OCI-LY1 (cell line): ENCODE measurements at regions not wholly inside any gene's neighbourhood (a gene's known extent, or its start where the extent isn't known, plus 50 kb on each side); places are given as distances from the start of the nearest gene placed in this dataset.

ENCODE experiments used
- H2AFZ ChIP-seq: fragments of 200-600 bp; sonication (generic), shearing (Covaris generic); 2 replicates; pipeline ENCODE4 v1.6.0; 2014; ENCODE audit warnings: antibody characterized with exemption, mild to moderate bottlenecking, low read length
- H3F3A ChIP-seq: fragments of 200-600 bp; sonication (generic), shearing (Covaris generic); 2 replicates; pipeline ENCODE4 v1.6.0; 2014; ENCODE audit warnings: mild to moderate bottlenecking, antibody characterized with exemption, low read length, moderate library complexity; ENCODE audit not compliant: insufficient read depth
- H3K27ac ChIP-seq: fragments of 200-600 bp; sonication (generic); 2 replicates; pipeline ENCODE4 v1.5.1; 2014; ENCODE audit warnings: low read length, mixed run types, mild to moderate bottlenecking, low read depth; ENCODE audit not compliant: poor library complexity, severe bottlenecking
- H3K27me3 ChIP-seq: fragments of 200-600 bp; sonication (generic); 2 replicates; pipeline ENCODE4 v1.6.0; 2014; ENCODE audit warnings: antibody characterized with exemption, mild to moderate bottlenecking, low read length, moderate library complexity; ENCODE audit not compliant: insufficient read depth
- H3K36me3 ChIP-seq: fragments of 200-600 bp; sonication (generic); 2 replicates; pipeline ENCODE4 v1.6.1; 2014; ENCODE audit warnings: mild to moderate bottlenecking, antibody characterized with exemption, low read length, moderate library complexity, mixed read lengths; ENCODE audit not compliant: insufficient read depth
- H3K4me1 ChIP-seq: fragments of 200-600 bp; sonication (generic); 2 replicates; pipeline ENCODE4 v1.5.1; 2014; ENCODE audit warnings: mild to moderate bottlenecking, low read length, moderate library complexity; ENCODE audit not compliant: insufficient read depth, severe bottlenecking
- H3K4me2 ChIP-seq: fragments of 200-600 bp; sonication (generic), shearing (Covaris generic); 2 replicates; pipeline ENCODE4 v1.6.1; 2014; ENCODE audit warnings: low read length
- H3K4me3 ChIP-seq: fragments of 200-600 bp; sonication (generic); 2 replicates; pipeline ENCODE4 v1.5.1; 2014; ENCODE audit warnings: low read length, low read depth, mild to moderate bottlenecking, mixed read lengths; ENCODE audit not compliant: poor library complexity, severe bottlenecking
- H3K79me2 ChIP-seq: fragments of 200-600 bp; shearing (Covaris generic); 2 replicates; pipeline ENCODE4 v1.6.1; 2016; ENCODE audit warnings: mixed run types, low read length, mixed read lengths; ENCODE audit not compliant: insufficient read depth
- H3K9ac ChIP-seq: fragments of 200-600 bp; sonication (generic), shearing (Covaris generic); 2 replicates; pipeline ENCODE4 v1.6.1; 2014; ENCODE audit warnings: mild to moderate bottlenecking, low read length, mixed read lengths
- H3K9me2 ChIP-seq: fragments of 200-600 bp; sonication (generic), shearing (Covaris generic); 2 replicates; pipeline ENCODE4 v1.6.1; 2014; ENCODE audit warnings: low read depth, mild to moderate bottlenecking, low read length, mixed read lengths
- H3K9me3 ChIP-seq: fragments of 200-600 bp; shearing (Covaris generic); 2 replicates; pipeline ENCODE4 v1.6.1; 2014; ENCODE audit warnings: low read length, mixed read lengths
- H4K20me1 ChIP-seq: fragments of 200-600 bp; sonication (generic), shearing (Covaris generic); 2 replicates; pipeline ENCODE4 v1.6.0; 2016; ENCODE audit warnings: mild to moderate bottlenecking, low read length; ENCODE audit not compliant: insufficient read depth
- CTCF ChIP-seq: fragments of 200-600 bp; sonication (generic), shearing (Covaris generic); IDR thresholded peaks from 2 replicates; pipeline ENCODE4 v1.5.1; 2017; ENCODE audit warnings: mild to moderate bottlenecking, antibody characterized with exemption, low read length, moderate library complexity, mixed read lengths
- EZH2 ChIP-seq: fragments of 200-600 bp; sonication (generic), shearing (Covaris generic); IDR thresholded peaks from 2 replicates; pipeline ENCODE4 v1.8.0; 2017; ENCODE audit warnings: borderline replicate concordance, mixed run types, mild to moderate bottlenecking, antibody characterized with exemption, low read length, moderate library complexity, mixed read lengths

- H4K20me1 ChIP-seq: no peaks in the 10 kb centered on the region
- H3K79me2 ChIP-seq: no peaks in the 10 kb centered on the region
- H3K4me3 ChIP-seq: no peak overlapping the region
- no peak overlapping the region for H3K27ac ChIP-seq
- no peak overlapping the region for H3K4me2 ChIP-seq
- H3K9ac ChIP-seq: no peak overlapping the region
- H3K36me3 ChIP-seq: no peaks in the 10 kb centered on the region
- H3K9me3 ChIP-seq: peaks cover 3% of the 10 kb centered on the region; the same call in 1 of the 2 replicates
- H3K27me3 ChIP-seq: no peaks in the 10 kb centered on the region
- TF ChIP-seq CTCF (no peak), EZH2 (no peak)
- no peaks in the 10 kb centered on the region for H3K4me1 ChIP-seq
- H2AFZ ChIP-seq: no peak overlapping the region
- H3F3A ChIP-seq: no peaks in the 10 kb centered on the region
- H3K9me2 ChIP-seq: no peaks in the 10 kb centered on the region
Observed at GRCh38 chr22:34761111-34761510, 304.8 kb upstream of the ISX start.

- Histone ChIP-seq H4K20me1 (no peaks in the 10 kb centered on the region), H3F3A (no peaks in the 10 kb centered on the region), H3K9me2 (no peaks in the 10 kb centered on the region), H3K27ac (no peak overlapping the region), H3K4me2 (no peak overlapping the region), H3K27me3 (no peaks in the 10 kb centered on the region), H2AFZ (no peak overlapping the region), H3K4me1 (no peaks in the 10 kb centered on the region), H3K36me3 (no peaks in the 10 kb centered on the region), H3K4me3 (no peak overlapping the region), H3K79me2 (no peaks in the 10 kb centered on the region), H3K9ac (no peak overlapping the region), H3K9me3 (no peaks in the 10 kb centered on the region)
- TF ChIP-seq EZH2 (no peak), CTCF (no peak)
Observed at GRCh38 chr22:34763496-34763895, 302.5 kb upstream of the ISX start.

GRCh38 chr22:34765115-34765514, 300.8 kb upstream of the ISX start:
- Histone ChIP-seq H3K4me3 (no peak overlapping the region), H3K9ac (no peak overlapping the region), H3K79me2 (no peaks in the 10 kb centered on the region), H3K27ac (no peak overlapping the region), H3K36me3 (no peaks in the 10 kb centered on the region), H2AFZ (no peak overlapping the region), H3K27me3 (no peaks in the 10 kb centered on the region), H3K4me1 (no peaks in the 10 kb centered on the region), H3F3A (no peaks in the 10 kb centered on the region), H3K4me2 (no peak overlapping the region), H3K9me3 (no peaks in the 10 kb centered on the region), H4K20me1 (no peaks in the 10 kb centered on the region), H3K9me2 (no peaks in the 10 kb centered on the region)
- TF ChIP-seq EZH2 (no peak), CTCF (no peak)
